Endodermal cell (in vitro differentiated cells): ENCODE measurements at regions not wholly inside any gene's neighbourhood (a gene's known extent, or its start where the extent isn't known, plus 50 kb on each side); places are given as distances from the start of the nearest gene placed in this dataset.

Source experiments
- DNase-seq: peaks from one replicate; pipeline ENCODE4 v3.0.0-alpha.2; 2017
- H3K27ac ChIP-seq: 2 replicates; pipeline ENCODE4 v1.5.1; 2013; ENCODE audit warnings: mild to moderate bottlenecking, low read depth, low read length, moderate library complexity
- H3K27me3 ChIP-seq: 2 replicates; pipeline ENCODE4 v1.6.1; 2013; ENCODE audit warnings: mild to moderate bottlenecking, low read length, moderate library complexity; ENCODE audit not compliant: insufficient read depth, control insufficient read depth, poor library complexity, severe bottlenecking
- H3K36me3 ChIP-seq: 2 replicates; pipeline ENCODE4 v1.7.0; 2013; ENCODE audit warnings: mild to moderate bottlenecking, low read length, moderate library complexity; ENCODE audit not compliant: control insufficient read depth, insufficient read depth
- H3K4me1 ChIP-seq: one replicate; pipeline ENCODE4 v1.7.0; 2013; ENCODE audit warnings: low read length; ENCODE audit not compliant: control insufficient read depth, insufficient read depth
- H3K4me3 ChIP-seq: 2 replicates; pipeline ENCODE4 v1.5.1; 2013; ENCODE audit warnings: mild to moderate bottlenecking, low read length, moderate library complexity
- H3K9ac ChIP-seq: 2 replicates; pipeline ENCODE4 v1.6.1; 2013; ENCODE audit warnings: mild to moderate bottlenecking, low read length, moderate library complexity; ENCODE audit not compliant: poor library complexity, severe bottlenecking; ENCODE audit errors: extremely low read depth
- H3K9me3 ChIP-seq: 2 replicates; pipeline ENCODE4 v1.6.1; 2013; ENCODE audit warnings: mild to moderate bottlenecking, low read length, moderate library complexity; ENCODE audit not compliant: control insufficient read depth
- H3K27ac Mint-ChIP-seq: 2 replicates; pipeline ENCODE4 v1.8.0; 2020; ENCODE audit warnings: mixed read lengths
- H3K27me3 Mint-ChIP-seq: 2 replicates; pipeline ENCODE4 v1.8.0; 2021; ENCODE audit warnings: mild to moderate bottlenecking, mixed read lengths; ENCODE audit not compliant: insufficient read depth
- H3K36me3 Mint-ChIP-seq: 2 replicates; pipeline ENCODE4 v1.8.0; 2020; ENCODE audit warnings: low read depth, mixed read lengths
- H3K4me1 Mint-ChIP-seq: 2 replicates; pipeline ENCODE4 v1.8.0; 2020; ENCODE audit warnings: mixed read lengths
- H3K4me3 Mint-ChIP-seq: 2 replicates; pipeline ENCODE4 v1.8.0; 2020; ENCODE audit warnings: mild to moderate bottlenecking, moderate library complexity, mixed read lengths
- H3K9me3 Mint-ChIP-seq: 2 replicates; pipeline ENCODE4 v1.8.0; 2020; ENCODE audit warnings: mild to moderate bottlenecking, mixed read lengths
- CTCF ChIP-seq: fragments of 200-600 bp; sonication (generic); conservative IDR thresholded peaks from 2 replicates; pipeline ENCODE4 v1.5.0; 2021; ENCODE audit warnings: antibody characterized with exemption, mild to moderate bottlenecking
- WGBS, 2 experiments: methylation state at CpG; one replicate each; pipeline versions ENCODE4 v1.1.5 to v1.1.7; 2013; ENCODE audit warnings: missing lambda C conversion rate in 2 of 2, mixed read lengths in 1 of 2; ENCODE audit not compliant: insufficient coverage in 1 of 2, insufficient read length in 1 of 2; 5-methylcytosine and 5-hydroxymethylcytosine counted together

- no peaks in the 10 kb centered on the region for H3K9me3 ChIP-seq
- no peak for DNase-seq
- Mint-ChIP-seq H3K4me1 (no peaks in the 10 kb centered on the region), H3K9me3 (no peaks in the 10 kb centered on the region), H3K4me3 (no peak overlapping the region), H3K27me3 (no peaks in the 10 kb centered on the region), H3K36me3 (no peaks in the 10 kb centered on the region), H3K27ac (no peak overlapping the region)
- no peak overlapping the region for H3K9ac ChIP-seq
- TF ChIP-seq CTCF, result no peak
- 94% methylated on average over 1 of the region's 1 CpG; no CpG with 5 or more reads in 1 of the 2 experiments for WGBS, 2 experiments
- no peak overlapping the region for H3K27ac ChIP-seq
- H3K36me3 ChIP-seq, result no peaks in the 10 kb centered on the region
- H3K27me3 ChIP-seq, result no peaks in the 10 kb centered on the region
- no peaks in the 10 kb centered on the region for H3K4me1 ChIP-seq
- H3K4me3 ChIP-seq, result no peak overlapping the region
These were observed 486.4 kb upstream of the SOX9 start for GRCh38 chr17:71634376-71634775.

- no peaks in the 10 kb centered on the region for H3K4me1 Mint-ChIP-seq
- Histone ChIP-seq H3K9ac (no peak overlapping the region), H3K4me1 (no peaks in the 10 kb centered on the region), H3K9me3 (no peaks in the 10 kb centered on the region), H3K27ac (no peak overlapping the region), H3K27me3 (no peaks in the 10 kb centered on the region), H3K36me3 (no peaks in the 10 kb centered on the region), H3K4me3 (no peak overlapping the region)
- no peak overlapping the region for H3K27ac Mint-ChIP-seq
- WGBS, 2 experiments, result 96 to 100% methylated on average over 3 to 4 of the region's 5 CpGs
- H3K4me3 Mint-ChIP-seq, result no peak overlapping the region
- no peak for DNase-seq
- no peaks in the 10 kb centered on the region for H3K27me3 Mint-ChIP-seq
- no peaks in the 10 kb centered on the region for H3K36me3 Mint-ChIP-seq
- H3K9me3 Mint-ChIP-seq, result no peaks in the 10 kb centered on the region
- no peak for TF ChIP-seq CTCF
These were observed 485.6 kb upstream of the SOX9 start for GRCh38 chr17:71635187-71635586.

- DNase-seq, result no peak
- Histone ChIP-seq H3K9ac (no peak overlapping the region), H3K36me3 (no peaks in the 10 kb centered on the region), H3K27ac (no peak overlapping the region), H3K9me3 (no peaks in the 10 kb centered on the region), H3K27me3 (no peaks in the 10 kb centered on the region), H3K4me3 (no peak overlapping the region), H3K4me1 (no peaks in the 10 kb centered on the region)
- H3K9me3 Mint-ChIP-seq, result no peaks in the 10 kb centered on the region
- no peak overlapping the region for H3K4me3 Mint-ChIP-seq
- no peak for TF ChIP-seq CTCF
- no peak overlapping the region for H3K27ac Mint-ChIP-seq
- no peaks in the 10 kb centered on the region for H3K4me1 Mint-ChIP-seq
- 89% methylated on average over 1 of the region's 1 CpG; no CpG with 5 or more reads in 1 of the 2 experiments for WGBS, 2 experiments
- no peaks in the 10 kb centered on the region for H3K36me3 Mint-ChIP-seq
- H3K27me3 Mint-ChIP-seq, result no peaks in the 10 kb centered on the region
These were observed 484.2 kb upstream of the SOX9 start for GRCh38 chr17:71636644-71637043.
